HCT116 (cell line): ENCODE measurements at regions not wholly inside any gene's neighbourhood (a gene's known extent, or its start where the extent isn't known, plus 50 kb on each side); places are given as distances from the start of the nearest gene placed in this dataset.

ENCODE experiments used
- ATAC-seq: fragments of 200-7000 bp; cut with Tn5 transposase; 2 replicates; pipeline ENCODE4 v1.9.1; 2020; ENCODE audit warnings: mild to moderate bottlenecking, moderate library complexity
- BruUV-seq: library from RNA; stranded (reverse); fragments of 400-500 nt; replicated peaks from 2 replicates; lab custom pipeline; 2021; lab: Mats Ljungman, UMichigan
- CTCF ChIA-PET: fragments of 300-600 bp; sonication (Branson Sonifier 250); formaldehyde crosslinking; loops from one replicate; lab custom pipeline; 2021; ENCODE audit warnings: antibody characterized with exemption; lab: Charles Lee
- POLR2A ChIA-PET: fragments of 300-600, 350-600 bp; sonication (Branson Sonifier 250); formaldehyde crosslinking; loops from one replicate; lab custom pipeline; 2021; ENCODE audit warnings: antibody characterized with exemption; lab: Charles Lee
- RAD21 ChIA-PET, 2 experiments: fragments of 300-600 bp; sonication (Branson Sonifier 250); formaldehyde crosslinking; loops; one replicate each; lab custom pipeline; 2023; ENCODE audit warnings: low total read pairs in 2 of 2; ENCODE audit not compliant: uncharacterized antibody in 2 of 2, unreplicated experiment in 2 of 2, low non-redundant PET in 1 of 2; lab: Charles Lee
- DNase-seq: peaks from one replicate; pipeline ENCODE4 v3.0.0-alpha.2; 2010; ENCODE audit warnings: low read depth, low spot score
- H2AFZ ChIP-seq: fragments of 200-600 bp; shearing (Covaris generic), sonication (generic); 2 replicates; pipeline ENCODE4 v1.6.1; 2017; ENCODE audit warnings: low read depth, mixed run types, mixed read lengths, antibody characterized with exemption, low read length; ENCODE audit not compliant: poor library complexity, severe bottlenecking
- H3K27ac ChIP-seq: 2 replicates; pipeline ENCODE4 v1.5.1; 2012; ENCODE audit warnings: low read depth, low read length
- H3K27me3 ChIP-seq: fragments of 200-600 bp; sonication (generic); 2 replicates; pipeline ENCODE4 v1.6.1; 2016; ENCODE audit warnings: mixed run types, low read length, mixed read lengths; ENCODE audit not compliant: insufficient read depth
- H3K36me3 ChIP-seq, 2 experiments: fragments of 200-500 bp in 1 of 2; fragments of 200-600 bp in 1 of 2; sonication (Bioruptor generic) in 1 of 2; sonication (generic) in 1 of 2; 2 replicates each; pipeline versions ENCODE4 v1.5.1 to v1.6.1; 2014 to 2016; ENCODE audit warnings: low read length in 2 of 2, inconsistent platforms in 1 of 2, mixed read lengths in 1 of 2, mixed run types in 1 of 2; ENCODE audit not compliant: insufficient read depth in 2 of 2, control insufficient read depth in 1 of 2
- H3K4me1 ChIP-seq, 2 experiments: fragments of 200-600 bp in 1 of 2; sonication (generic) in 1 of 2; 2 replicates each; pipeline versions ENCODE4 v1.5.1 to v1.6.1; 2012 to 2017; ENCODE audit warnings: low read length in 2 of 2, inconsistent platforms in 1 of 2, mild to moderate bottlenecking in 1 of 2, mixed read lengths in 1 of 2, mixed run types in 1 of 2, moderate library complexity in 1 of 2; ENCODE audit not compliant: insufficient read depth in 2 of 2, control insufficient read depth in 1 of 2
- H3K4me2 ChIP-seq: fragments of 200-600 bp; sonication (generic); 2 replicates; pipeline ENCODE4 v1.6.1; 2017; ENCODE audit warnings: mixed run types, low read length, mixed read lengths
- H3K4me3 ChIP-seq, 2 experiments: fragments of 200-600 bp in 1 of 2; sonication (generic) in 1 of 2; replicated peaks in 1 of 2; 2 replicates each; pipeline ENCODE4 v1.5.1; 2011 to 2016; ENCODE audit warnings: low read length in 2 of 2, control low read depth in 1 of 2, low read depth in 1 of 2, mild to moderate bottlenecking in 1 of 2, mixed read lengths in 1 of 2, mixed run types in 1 of 2
- H3K79me2 ChIP-seq: fragments of 200-600 bp; sonication (generic); 2 replicates; pipeline ENCODE4 v1.6.1; 2017; ENCODE audit warnings: mild to moderate bottlenecking, mixed run types, low read length, moderate library complexity, mixed read lengths; ENCODE audit not compliant: insufficient read depth
- H3K9ac ChIP-seq: fragments of 200-600 bp; sonication (generic); 2 replicates; pipeline ENCODE4 v1.6.1; 2016; ENCODE audit warnings: low read length, mixed read lengths
- H3K9me2 ChIP-seq: fragments of 200-600 bp; sonication (generic), shearing (Covaris generic); 2 replicates; pipeline ENCODE4 v1.6.1; 2017; ENCODE audit warnings: mixed run types, mild to moderate bottlenecking, moderate library complexity; ENCODE audit not compliant: insufficient read depth
- H3K9me3 ChIP-seq, 2 experiments: fragments of 200-500 bp in 1 of 2; fragments of 200-600 bp in 1 of 2; sonication (Bioruptor generic) in 1 of 2; sonication (generic) in 1 of 2; 2 replicates each; pipeline ENCODE4 v1.6.1; 2014 to 2017; ENCODE audit warnings: low read length in 2 of 2, mixed read lengths in 2 of 2, inconsistent platforms in 1 of 2, low read depth in 1 of 2, mild to moderate bottlenecking in 1 of 2, mixed run types in 1 of 2, moderate library complexity in 1 of 2; ENCODE audit not compliant: control insufficient read depth in 1 of 2, insufficient read depth in 1 of 2
- H4K20me1 ChIP-seq: fragments of 200-600 bp; sonication (generic), shearing (Covaris generic); 2 replicates; pipeline ENCODE4 v1.6.1; 2017; ENCODE audit warnings: mixed run types, mild to moderate bottlenecking, moderate library complexity; ENCODE audit not compliant: insufficient read depth
- ELF1 ChIP-seq: IDR thresholded peaks from 2 replicates; pipeline ENCODE4 v1.6.1; 2012; ENCODE audit warnings: low read depth, borderline replicate concordance
- EZH2 ChIP-seq: fragments of 200-600 bp; sonication (generic); IDR thresholded peaks from 2 replicates; pipeline ENCODE4 v1.6.1; 2017; ENCODE audit warnings: antibody characterized with exemption, mixed run types
- EZH2phosphoT487 ChIP-seq: fragments of 200-600 bp; IDR thresholded peaks from 2 replicates; pipeline ENCODE4 v1.6.1; 2018; ENCODE audit warnings: antibody characterized with exemption, borderline replicate concordance
- POLR2A ChIP-seq: IDR thresholded peaks from 2 replicates; pipeline ENCODE4 v1.7.0; 2011; ENCODE audit warnings: borderline replicate concordance; ENCODE audit not compliant: insufficient read depth, insufficient read length; ENCODE audit errors: extremely low read depth
- SIN3A ChIP-seq: IDR thresholded peaks from 2 replicates; pipeline ENCODE4 v1.6.1; 2012; ENCODE audit warnings: low read depth
- TCF7L2 ChIP-seq: IDR thresholded peaks from 2 replicates; pipeline ENCODE4 v1.7.0; 2011; ENCODE audit warnings: borderline replicate concordance, inconsistent platforms; ENCODE audit not compliant: insufficient read depth, insufficient read length; ENCODE audit errors: extremely low read depth
- ZFX ChIP-seq: fragments of 450-650 bp; IDR thresholded peaks from 2 replicates; pipeline ENCODE4 v1.6.1; 2017
- intact Hi-C: fragments of 100-400 bp; cut with micrococcal nuclease; formaldehyde crosslinking; loops from 2 replicates; pipeline ENCODE4 v1.10.0; 2022
- TF ChIP-seq, protein P1 (sequence below): IDR thresholded peaks from 2 replicates; pipeline ENCODE4 v1.6.1; 2012

DNA sequence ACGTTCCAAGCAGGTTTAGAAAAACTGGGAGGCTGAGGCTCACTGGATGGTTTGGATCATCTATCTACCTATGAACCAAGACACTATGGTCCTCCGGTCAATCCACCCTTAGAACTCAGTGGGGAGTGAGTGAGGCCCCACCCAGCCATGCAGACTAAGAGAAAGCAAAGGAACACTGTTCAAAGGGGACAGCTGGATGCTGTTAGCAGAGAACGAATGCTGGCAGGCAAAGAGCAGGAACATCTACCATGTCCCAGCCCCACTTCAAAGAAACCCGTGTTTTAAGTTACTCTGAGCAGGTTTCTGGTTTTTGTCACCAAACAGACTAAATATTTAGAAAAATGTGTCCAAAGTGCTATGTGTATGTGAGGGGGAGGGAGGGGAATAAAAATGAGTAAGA, 183.4 kb upstream of the XYLT1 start:
- BruUV-seq = no TSS peak
- Histone ChIP-seq H3K9ac (no peak overlapping the region), H3K9me3 (no peaks in the 10 kb centered on the region), H3K4me3 (no peak overlapping the region), H3K36me3 (no peaks in the 10 kb centered on the region), H3K4me1 (no peaks in the 10 kb centered on the region), H3K9me2 (no peaks in the 10 kb centered on the region), H3K79me2 (no peaks in the 10 kb centered on the region), H3K27ac (no peak overlapping the region), H2AFZ (no peak overlapping the region), H3K27me3 (peaks cover 78% of the 10 kb centered on the region)
- POLR2A ChIA-PET = no interaction called here
- ATAC-seq (no peak), DNase-seq (no peak)
- CTCF ChIA-PET = no interaction called here
- RAD21 ChIA-PET = no interaction called here
- no peak for TF ChIP-seq TCF7L2
- TF ChIP-seq, all 23 proteins: peak for 0
- intact Hi-C loops = no loop called here
- no peaks in the 10 kb centered on the region for H4K20me1 ChIP-seq
- no peak overlapping the region for H3K4me2 ChIP-seq

DNA sequence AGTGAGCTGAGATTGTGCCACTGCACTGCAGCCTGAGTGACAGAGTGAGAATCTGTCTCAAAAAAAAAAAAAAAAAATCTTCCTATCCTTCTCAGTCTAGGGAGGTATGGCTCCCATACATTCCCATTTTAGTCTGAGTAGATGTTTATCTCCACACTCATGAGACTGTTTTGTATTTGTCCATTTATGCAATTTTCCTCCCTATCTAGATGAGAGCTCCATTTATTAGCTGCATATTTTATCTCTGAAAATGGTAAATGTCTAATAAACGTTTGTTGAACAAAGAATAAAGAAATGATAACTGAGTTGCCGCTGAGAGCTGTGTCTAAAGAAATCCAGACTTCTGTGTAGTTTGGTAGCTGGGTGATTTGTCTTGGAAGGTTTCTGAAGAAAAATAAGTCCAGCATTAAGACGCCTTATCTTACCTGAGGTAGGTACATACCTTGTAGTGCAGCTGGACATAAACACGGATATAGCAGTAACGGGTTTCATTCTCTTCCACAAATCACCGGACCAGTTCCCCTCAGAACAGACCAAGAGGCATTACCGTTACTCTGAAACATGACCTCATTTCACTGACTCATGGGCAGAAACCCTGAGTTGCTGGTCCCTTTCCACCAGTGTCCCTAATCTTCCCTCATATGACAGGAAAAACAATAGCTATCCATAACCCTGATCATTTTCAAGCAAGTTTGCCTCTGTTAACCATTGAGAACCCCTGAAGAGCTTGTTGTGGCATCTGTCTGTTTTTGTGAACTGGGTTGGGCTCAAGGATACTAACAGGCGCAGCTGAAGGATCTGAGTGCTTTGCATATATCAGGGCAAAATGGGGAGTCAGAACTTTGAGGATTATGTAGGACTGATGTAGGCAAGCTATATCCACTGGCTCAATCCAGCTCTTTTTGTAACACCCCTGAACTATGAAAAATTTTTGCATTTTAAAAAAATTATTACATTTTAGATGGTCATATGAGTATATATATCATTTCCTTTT, 177.4 kb upstream of the XYLT1 start:
- no TSS peak for BruUV-seq

More for the DNA sequence above, 177.4 kb upstream of the XYLT1 start:
- Histone ChIP-seq H3K4me2 (no peak overlapping the region), H3K9ac (no peak overlapping the region), H3K4me1 (no peaks in the 10 kb centered on the region), H3K27ac (no peak overlapping the region), H3K9me3 (no peaks in the 10 kb centered on the region), H3K36me3 (no peaks in the 10 kb centered on the region), H4K20me1 (no peaks in the 10 kb centered on the region), H3K27me3 (peaks cover 42% of the 10 kb centered on the region), H3K79me2 (no peaks in the 10 kb centered on the region), H3K4me3 (no peak overlapping the region), H3K9me2 (no peaks in the 10 kb centered on the region)
- intact Hi-C loops = no loop called here
- DNase-seq = no peak
- ChIA-PET CTCF (no interaction called here), RAD21 (no interaction called here)
- ATAC-seq = no peak
- TF ChIP-seq SIN3A (no peak), EZH2 (no peak), POLR2A (no peak), EZH2phosphoT487 (no peak), ELF1 (no peak), ZFX (no peak)
- TF ChIP-seq, protein P1, sequence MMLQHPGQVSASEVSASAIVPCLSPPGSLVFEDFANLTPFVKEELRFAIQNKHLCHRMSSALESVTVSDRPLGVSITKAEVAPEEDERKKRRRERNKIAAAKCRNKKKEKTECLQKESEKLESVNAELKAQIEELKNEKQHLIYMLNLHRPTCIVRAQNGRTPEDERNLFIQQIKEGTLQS = no peak
- TF ChIP-seq, all 23 proteins: peak for 0
- POLR2A ChIA-PET = no interaction called here
- no peak overlapping the region for H2AFZ ChIP-seq
